ENCODE measurements at regions not wholly inside any gene's neighbourhood (a gene's known extent, or its start where the extent isn't known, plus 50 kb on each side); places are given as distances from the start of the nearest gene placed in this dataset.
A peak's percentile ranks its signal among the peaks of the same experiment; 100 is the strongest.
"Not testable (repeated sequence)": the region's sequence is repeated elsewhere in the genome, so short reads cannot be mapped to it uniquely, and the experiment has no call there.

DNA sequence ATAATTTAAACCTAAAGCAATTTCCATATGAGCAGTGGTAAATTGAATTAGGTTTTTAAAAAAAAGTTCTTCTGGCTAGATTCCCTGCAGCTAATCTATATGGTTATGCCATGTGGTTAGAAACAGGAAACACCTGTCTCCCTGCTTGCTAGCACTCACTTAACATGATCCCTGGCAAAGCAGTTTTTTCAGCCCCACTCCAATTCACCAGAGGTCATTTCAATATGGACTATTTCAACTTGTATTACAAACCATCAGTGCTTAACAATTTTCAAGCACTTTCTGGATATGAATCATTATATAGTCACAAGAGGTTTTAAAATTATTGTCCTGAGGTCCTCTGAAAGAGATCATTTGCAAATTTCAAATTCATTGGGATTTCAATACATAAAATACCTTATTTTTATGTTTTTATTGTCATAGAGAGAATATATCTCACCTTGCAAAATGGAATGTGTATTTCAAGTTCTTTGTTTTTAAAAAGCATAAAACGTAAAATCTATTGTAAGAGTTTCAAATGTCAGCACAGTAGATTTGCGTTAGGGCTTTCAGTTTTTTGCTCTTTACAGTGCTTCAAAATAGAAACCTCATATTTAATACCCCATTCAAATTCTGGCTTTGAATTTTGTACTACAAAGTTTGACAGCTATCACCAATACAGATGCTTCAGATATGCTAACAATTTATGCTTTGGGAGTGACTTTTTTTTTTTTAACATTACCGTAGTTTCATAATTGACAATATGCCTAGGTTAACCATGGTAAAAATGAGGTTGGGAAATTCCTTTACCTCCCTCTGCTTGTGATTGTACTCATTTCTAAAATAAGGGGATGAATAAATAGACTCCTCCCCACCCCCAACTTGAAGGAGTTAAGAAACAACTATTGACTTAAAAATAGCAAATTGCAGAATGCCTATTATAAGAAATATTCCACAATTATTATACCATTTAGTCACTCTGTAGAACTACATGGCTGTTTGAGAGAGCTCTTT is 117.5 kb upstream of the HGF start:
- DNase-seq (ENCODE audit: low read depth in 2 of 3, low spot score in 2 of 3) = peak in 2 of 3 donors; percentile 71 to 83

DNA sequence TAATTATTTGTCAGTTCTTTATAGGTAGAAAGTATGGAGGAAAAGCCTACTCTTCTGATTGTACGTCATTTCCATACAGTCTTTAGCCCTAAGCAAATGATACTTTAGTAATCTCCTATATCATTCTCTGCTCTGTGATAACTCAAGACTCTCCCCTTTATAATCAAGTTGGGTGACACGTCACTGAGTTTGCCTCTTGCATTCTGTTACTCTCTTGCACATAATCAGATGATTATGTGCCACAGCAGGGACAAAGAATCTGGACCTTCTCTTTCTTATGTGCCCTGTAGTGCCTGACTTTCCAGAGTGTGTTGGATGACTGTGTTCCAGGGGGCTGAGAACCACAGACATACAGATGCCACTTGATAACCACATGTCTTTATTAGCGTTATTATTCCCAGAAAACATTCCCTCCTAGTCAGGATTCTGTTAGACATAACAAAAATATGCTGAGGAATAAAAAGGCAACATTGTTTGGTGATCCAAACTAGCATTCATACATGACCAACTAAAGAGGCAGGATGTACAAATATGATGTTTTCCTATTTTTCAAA is 116.4 kb upstream of the HGF start:
- DNase-seq (ENCODE audit: low read depth in 2 of 3, low spot score in 2 of 3) = no peak

GRCh38 chr7:81884817-81885216 is 115.0 kb upstream of the HGF start:
- no peak for DNase-seq (ENCODE audit: low read depth in 2 of 3, low spot score in 2 of 3)

GRCh38 chr7:81883801-81884393 is 114.0 kb upstream of the HGF start:
- DNase-seq (ENCODE audit: low read depth in 2 of 3, low spot score in 2 of 3) = no peak

DNA sequence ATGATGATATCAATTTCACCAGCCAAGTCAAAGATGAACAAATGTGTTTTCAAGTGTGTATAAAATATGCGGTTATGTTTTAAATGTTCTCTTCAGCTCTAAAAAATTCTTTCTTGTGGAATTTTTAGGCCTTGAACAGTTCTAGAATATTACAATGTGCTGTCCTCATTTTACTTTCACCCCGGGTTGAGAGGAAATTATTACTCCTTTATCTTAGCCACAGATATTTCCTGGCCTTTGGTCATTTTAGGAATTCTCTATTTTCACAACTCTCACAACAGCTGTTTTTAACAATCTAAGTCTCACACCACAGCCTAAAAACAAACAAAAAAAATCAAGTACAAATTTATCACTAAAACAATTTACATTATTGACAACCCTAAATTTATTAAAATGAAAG is 112.2 kb upstream of the HGF start:
- peak in 1 of 3 donors; percentile 5 for DNase-seq (ENCODE audit: low read depth in 2 of 3, low spot score in 2 of 3)

- no peak for DNase-seq (ENCODE audit: low read depth in 2 of 3, low spot score in 2 of 3)
Observed at GRCh38 chr7:81877890-81878289, 108.0 kb upstream of the HGF start.

GRCh38 chr7:81873559-81873958 is 103.7 kb upstream of the HGF start:
- no peak for DNase-seq (ENCODE audit: low read depth in 2 of 3, low spot score in 2 of 3)

- no peak for DNase-seq (ENCODE audit: low read depth in 2 of 3, low spot score in 2 of 3)
Observed at GRCh38 chr7:81871606-81872265, 101.9 kb upstream of the HGF start.

DNA sequence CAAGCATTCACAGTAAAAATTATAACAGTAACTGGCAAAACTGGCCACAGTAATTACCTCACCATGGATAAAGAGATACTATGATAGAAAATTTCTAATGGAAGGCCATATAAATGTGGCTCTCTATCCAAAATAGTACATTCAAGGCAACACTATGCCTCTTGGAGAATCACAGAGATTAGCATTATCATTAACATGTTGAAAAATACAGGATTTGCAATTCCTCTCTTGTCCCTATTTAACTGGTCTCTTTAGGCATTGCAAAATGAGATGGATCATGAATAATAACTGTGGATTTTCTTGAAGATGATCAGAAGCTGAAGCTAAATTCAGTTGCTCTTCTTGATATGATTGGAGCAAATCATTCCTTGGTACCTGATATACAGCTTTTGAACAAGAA is 100.8 kb upstream of the HGF start:
- DNase-seq (ENCODE audit: low read depth in 2 of 3, low spot score in 2 of 3) = no peak

DNA sequence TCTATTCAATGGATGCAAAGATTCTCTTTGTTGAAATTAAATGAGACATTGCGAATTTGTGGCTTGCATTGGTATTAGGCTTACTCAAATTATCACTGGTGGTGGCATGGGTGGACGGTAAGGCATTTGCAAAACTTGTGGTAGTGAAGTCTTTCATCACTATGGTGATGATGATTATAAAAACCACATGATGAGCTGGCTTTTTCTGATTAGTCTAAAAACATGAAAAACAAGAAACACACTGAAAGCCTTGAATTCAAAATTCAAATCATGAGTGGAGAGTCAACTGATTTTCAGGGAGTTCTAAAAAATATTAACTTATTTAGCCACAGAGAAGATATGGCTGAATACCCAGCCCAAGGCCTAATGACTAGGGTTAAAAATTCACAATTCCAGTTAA is 99.8 kb upstream of the HGF start:
- DNase-seq (ENCODE audit: low read depth in 2 of 3, low spot score in 2 of 3) = no peak

- DNase-seq (ENCODE audit: low read depth in 2 of 3, low spot score in 2 of 3) = no peak
Observed at GRCh38 chr7:81865754-81866153, 95.9 kb upstream of the HGF start.

DNA sequence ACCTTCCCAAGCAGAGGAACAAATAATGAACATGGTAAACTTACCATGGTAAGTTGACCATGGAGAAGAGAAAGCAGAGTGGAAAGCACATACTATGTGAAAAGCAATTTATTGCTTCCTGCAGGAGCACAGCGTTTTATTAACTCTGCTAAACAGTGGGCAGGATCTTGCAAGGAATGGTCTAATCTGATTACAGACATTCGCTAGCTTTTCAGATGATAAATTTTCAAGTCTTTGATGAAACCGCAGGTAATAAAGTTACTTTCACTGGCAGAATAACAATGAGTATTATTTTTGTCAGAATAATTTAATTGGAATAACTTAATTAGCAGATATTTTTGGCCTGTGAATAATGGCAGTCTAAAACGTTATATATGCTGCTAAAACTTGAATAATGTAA is 89.6 kb upstream of the HGF start:
- no peak for DNase-seq (ENCODE audit: low read depth in 2 of 3, low spot score in 2 of 3)

DNA sequence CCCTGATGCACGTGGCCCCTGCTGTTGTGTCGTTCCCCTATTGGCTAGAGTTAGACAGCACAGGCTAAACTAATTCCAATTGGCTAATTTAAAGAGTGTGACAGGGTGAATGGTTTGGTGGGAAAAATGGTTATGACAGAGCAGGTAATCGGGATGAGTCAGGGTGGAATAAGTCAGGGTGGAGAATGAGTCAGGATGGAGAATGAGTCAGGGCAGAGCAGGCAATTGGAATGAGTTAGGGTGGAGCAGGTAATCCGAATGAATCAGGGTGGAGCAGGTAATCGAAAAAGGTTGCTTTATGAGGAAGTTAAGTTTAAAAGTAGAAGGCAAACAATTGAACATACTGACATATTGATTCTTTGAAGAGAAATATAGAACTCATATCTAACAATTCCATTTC is 89.0 kb upstream of the HGF start:
- DNase-seq (ENCODE audit: low read depth in 2 of 3, low spot score in 2 of 3) = not testable (repeated sequence)

DNA sequence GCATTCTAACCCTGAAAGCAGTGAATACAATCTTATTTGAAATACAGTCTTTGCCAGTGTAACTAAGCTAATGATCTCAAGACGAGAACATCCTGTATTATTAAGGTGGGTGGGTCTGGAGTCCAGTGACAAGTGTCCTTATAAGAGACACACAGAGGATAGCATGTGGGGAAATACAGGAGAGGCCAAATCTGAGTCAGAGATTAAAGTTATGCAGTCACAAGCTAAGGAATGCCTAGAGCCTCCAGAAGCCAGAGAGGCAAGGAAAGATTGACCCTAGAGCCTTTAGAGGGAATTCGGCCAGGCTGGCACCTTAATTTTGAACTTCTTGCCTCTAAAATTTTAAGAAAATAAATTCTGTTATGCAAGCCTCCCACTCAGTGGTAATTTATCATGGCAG is 87.5 kb upstream of the HGF start:
- DNase-seq (ENCODE audit: low read depth in 2 of 3, low spot score in 2 of 3) = no peak

GRCh38 chr7:81854518-81854917 is 84.7 kb upstream of the HGF start:
- DNase-seq (ENCODE audit: low read depth in 2 of 3, low spot score in 2 of 3) = no peak

DNA sequence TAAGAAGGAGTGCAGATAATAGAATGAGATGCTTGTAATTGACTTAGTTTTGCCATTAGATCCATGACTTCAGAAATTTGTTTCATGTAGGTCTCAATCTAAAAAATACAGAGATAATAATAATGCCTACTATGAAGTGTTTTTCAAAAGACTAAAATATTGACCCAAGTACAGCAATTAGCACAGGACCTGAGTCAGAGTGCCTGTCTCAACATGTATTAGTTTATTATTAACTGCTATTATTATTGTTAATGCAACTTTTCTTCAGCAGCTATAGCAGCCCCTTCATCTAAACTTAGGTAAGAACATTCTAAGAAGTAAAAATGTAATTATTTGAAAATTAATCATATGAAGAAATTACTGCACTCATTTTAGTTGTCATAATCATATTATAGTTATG is 82.9 kb upstream of the HGF start:
- DNase-seq (ENCODE audit: low read depth in 2 of 3, low spot score in 2 of 3) = no peak

DNA sequence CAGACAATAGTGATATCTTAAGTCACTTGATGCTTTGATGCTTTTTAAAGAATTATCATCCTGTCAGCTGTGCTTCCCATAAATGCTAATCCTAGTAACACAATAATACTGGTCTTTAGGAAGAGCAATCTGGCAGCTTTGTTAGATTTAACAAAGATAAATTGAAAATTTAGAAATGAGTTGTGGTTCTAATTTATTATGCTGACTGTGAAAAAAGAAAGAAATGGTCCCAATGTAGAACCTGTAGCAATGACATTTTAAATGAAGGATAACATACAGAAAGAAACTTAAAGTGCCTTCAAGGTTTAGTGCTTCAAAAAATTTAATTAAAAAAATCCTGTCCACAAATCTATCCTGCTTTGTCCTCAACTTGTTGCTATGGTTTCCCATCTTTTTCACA is 81.6 kb upstream of the HGF start:
- no peak for DNase-seq (ENCODE audit: low read depth in 2 of 3, low spot score in 2 of 3)

GRCh38 chr7:81846398-81846797 is 76.6 kb upstream of the HGF start:
- DNase-seq (ENCODE audit: low read depth in 2 of 3, low spot score in 2 of 3) = peak in 2 of 3 donors; percentile 5 to 14

DNA sequence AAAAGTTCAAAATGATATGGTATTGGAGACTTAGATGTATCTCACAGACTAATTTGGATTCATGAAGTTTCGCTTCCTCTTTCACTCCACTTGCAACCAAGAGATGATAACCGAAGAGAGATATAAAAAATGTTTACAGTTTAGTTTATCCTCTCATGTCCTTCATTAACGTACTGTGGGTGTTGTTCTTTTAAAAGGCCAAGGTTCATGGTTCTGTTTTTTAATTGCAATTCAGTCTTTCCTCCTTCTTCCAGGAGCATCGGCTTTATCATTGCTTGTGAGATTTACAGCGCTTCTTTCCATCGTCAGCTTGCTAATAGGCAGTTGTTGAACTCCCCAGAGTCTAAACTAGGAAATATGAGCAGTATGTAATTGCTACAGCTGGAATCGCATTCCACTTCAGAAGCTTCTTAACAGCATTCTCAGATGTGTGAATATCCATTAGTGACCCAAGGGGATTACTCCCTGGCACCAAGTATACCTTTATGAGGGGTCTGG is 75.9 kb upstream of the HGF start:
- no peak for DNase-seq (ENCODE audit: low read depth in 2 of 3, low spot score in 2 of 3)

DNA sequence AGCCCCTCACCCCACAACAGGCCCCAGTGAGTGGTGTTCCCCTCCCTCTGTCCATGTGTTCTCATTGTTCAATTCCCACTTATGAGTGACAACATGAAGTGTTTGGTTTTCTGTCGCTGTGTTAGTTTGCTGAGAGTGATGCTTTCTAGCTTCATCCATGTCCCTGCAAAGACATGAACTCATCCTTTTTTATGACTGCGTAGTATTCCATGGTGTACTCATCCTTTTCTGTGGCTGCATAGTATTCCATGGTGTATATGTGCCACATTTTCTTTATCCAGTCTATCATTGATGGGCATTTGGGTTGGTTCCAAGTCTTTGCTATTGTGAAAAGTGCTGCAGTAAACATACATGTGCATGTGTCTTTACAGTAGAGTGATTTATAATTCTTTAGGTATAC is 73.8 kb upstream of the HGF start:
- DNase-seq (ENCODE audit: low read depth in 2 of 3, low spot score in 2 of 3) = not testable (repeated sequence)

DNA sequence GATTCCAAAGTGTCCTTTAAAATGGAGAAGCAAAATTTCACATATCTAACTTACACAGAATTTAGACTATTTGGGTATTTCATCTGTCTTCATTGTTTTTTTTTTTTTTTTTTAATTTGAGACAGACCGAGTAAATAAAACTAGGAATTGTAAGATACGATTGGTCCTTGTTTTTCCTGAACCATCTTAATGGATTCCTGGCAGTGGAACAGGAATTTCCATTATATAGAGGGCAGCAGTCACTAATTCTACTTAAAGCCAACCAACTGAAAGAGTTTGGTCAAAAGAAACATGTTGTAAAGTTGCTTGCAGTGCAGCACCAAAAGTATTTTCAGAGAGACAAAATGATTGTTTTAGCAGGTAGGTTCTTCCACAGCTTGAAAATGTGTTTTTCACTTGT is 72.5 kb upstream of the HGF start:
- no peak for DNase-seq (ENCODE audit: low read depth in 2 of 3, low spot score in 2 of 3)

All from hematopoietic multipotent progenitor cell (in vitro differentiated cells).